OCI-M1 (cell line): ENCODE measurements at regions not wholly inside any gene's neighbourhood (a gene's known extent, or its start where the extent isn't known, plus 50 kb on each side); places are given as distances from the start of the nearest gene placed in this dataset.
"Not testable (repeated sequence)": the region's sequence is repeated elsewhere in the genome, so short reads cannot be mapped to it uniquely, and the experiment has no call there.

Experiments
- DNase-seq: peaks from one replicate; lab custom pipeline; 2025; lab: John Stamatoyannopoulos, UW

DNA sequence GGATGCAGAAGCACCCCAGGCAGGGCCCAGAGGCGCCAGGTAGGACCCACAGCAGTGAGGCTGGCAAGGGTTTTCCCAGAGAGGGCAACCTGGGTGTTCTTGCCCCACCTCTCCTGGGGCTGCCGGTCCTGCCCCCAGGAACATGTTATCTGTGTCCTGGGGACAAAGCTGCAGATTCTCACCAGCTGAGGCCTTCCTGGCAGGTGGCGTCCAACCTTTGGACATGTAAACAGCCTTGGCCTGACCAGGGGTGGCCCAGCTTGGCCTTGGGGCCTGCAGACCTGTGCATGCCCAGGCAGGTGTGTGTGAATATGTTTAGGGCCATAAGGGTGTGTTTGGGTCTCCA, 101.8 kb upstream of the LARP1 start:
- DNase-seq: peak; percentile 53

DNA sequence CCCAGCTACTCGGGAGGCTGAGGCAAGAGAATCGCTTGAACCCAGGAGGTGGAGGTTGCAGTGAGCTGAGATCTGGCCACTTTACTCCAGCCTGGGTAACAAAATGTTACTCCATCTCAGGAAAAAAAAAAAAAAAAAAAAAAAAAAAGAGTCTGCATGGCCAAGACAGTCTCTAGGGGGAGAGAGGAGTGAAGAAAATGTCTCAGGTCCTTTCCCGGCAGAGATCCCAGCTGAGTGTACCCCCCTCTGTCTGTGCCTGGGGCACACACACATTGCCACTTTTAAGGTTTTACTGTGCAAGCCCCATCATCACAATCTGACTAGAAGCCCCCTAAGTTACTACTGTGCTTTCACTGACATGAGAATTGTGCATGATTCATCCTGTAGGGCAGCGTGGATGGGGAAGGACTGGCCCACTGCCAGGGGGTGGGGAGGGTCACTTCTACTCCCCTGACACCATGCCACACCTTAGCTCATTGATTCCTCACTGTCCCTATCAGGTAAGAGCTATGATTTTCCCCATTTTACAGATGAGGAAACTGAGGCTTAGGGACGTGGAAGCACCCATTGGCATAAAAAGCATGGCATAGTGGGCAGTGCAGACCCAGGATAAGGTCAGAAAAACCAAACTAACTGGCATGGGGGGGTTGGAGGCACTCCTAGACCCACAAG, 102.3 kb upstream of the LARP1 start:
- DNase-seq: peak; percentile 64

DNA sequence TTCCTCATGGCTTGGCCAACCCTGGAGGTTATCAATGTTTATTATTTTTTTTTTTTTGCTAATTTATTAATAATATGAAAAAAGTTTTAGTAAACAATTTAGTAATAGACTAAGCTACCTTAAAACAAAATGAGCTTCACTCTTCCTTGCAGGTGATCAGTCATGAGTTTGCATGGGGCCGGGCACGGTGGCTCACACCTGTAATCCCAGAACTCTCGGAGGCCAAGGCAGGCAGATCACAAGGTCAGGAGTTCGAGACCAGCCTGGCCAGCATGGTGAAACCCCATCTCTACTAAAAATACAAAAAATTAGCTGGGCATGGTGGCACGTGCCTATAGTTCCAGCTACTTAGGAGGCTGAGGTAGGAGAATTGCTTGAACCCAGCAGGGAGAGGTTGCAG, 103.4 kb upstream of the LARP1 start:
- not testable (repeated sequence) for DNase-seq

DNA sequence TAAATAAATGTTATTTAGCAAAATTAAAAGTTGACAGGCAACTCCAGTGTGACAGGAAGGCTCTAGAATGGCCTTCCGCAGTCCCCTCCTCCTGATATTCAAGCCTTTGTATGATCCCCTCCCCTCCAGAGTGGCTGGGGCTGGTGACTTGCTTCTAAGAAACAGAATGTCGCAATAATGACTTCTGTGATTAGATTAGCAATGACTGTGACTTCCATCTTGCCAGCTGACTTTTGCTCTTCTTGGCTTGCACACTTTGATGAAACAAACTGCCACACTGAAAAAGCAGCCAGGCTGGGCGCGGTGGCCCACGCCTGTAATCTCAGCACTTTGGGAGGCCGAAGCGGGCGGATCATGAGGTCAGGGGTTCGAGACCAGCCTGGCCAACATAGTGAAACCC, 106.5 kb upstream of the LARP1 start:
- DNase-seq: peak; percentile 96

DNA sequence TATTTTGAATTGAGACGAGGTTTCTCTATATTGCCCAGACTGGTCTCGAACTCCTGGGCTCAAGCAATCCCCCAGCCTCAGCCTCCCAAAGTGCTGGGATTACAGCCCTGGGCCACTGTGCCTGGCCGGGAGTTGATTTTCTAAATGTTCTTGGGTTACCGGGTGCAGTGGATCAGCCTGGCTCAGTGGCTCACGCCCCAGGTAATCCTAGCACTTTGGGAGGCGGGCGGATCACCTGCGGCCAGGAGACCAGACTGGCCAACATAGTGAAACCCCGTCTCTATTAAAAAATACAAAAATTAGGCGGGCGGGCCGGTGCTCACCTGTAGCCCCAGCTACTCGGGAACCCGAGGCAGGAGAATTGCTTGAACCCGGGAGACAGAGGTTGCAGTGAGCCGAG, 106.9 kb upstream of the LARP1 start:
- no peak for DNase-seq

DNA sequence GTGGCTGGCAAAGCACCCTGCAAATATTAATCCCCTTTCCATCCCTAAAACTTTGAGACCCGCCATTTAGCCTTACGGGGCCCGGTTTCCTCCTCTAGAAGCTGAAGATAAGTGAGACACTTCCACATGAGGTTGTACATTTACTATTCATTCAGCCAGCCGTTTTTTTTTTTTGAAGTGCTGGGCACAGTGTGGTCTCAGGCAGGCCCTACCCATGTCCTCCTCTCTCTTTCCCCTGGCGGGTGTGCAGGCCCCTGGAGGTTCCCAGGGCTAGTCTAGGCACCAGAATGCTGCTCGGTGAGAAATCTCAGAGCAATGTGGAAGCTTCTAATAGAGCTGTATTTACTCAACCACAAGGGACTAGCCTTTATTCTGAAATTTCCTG, 107.4 kb upstream of the LARP1 start:
- no peak for DNase-seq

DNA sequence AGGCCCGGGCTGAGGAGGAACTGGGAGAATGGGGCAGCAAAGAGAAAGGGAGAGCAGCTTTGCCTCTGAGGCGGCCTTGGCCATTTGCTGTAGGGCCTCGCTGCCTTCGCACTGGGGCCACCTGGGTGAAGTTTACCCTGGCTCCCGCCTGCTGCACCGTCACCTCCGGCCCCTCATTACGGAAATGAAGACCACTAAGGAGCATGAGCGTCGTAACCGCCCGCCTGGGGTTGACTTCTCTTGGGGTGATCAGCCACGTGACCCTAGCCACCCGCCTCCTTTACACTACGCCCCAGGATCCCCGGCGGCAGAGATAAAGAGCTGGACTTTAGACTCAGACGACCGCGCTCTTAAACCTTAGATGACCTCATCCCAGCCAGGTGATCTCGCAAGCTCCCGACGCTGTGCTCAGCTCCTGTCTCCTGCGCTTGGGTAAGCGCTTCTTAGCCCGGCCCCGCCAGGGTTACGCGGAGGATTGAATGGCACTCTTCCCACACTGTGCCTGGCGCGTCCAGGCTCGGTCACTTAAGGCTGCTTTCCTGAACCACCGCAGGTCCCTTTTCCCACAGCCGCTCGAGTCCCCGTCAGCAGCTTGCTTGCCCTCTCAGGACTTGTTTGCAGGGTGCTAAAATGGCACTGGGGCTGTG, 107.9 kb upstream of the LARP1 start:
- no peak for DNase-seq

DNA sequence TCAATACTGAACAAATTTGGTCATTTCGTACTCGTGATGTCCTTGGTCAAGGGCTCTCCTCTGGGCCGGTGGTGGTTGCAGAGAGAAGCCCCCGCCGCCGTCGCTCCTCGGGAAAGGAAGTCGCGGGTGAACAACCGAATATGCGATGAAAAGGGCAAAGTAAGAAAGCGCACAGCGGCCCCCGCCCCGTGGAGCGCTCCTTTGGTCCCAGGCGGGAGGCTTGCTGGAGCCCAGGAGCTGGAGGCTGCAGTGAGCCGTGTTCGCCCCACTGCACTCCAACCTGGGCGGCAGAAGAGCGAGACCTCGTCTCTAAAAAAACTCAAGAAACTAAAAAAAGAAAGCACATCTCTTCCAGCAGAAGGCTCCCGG, 108.4 kb upstream of the LARP1 start:
- no peak for DNase-seq

DNA sequence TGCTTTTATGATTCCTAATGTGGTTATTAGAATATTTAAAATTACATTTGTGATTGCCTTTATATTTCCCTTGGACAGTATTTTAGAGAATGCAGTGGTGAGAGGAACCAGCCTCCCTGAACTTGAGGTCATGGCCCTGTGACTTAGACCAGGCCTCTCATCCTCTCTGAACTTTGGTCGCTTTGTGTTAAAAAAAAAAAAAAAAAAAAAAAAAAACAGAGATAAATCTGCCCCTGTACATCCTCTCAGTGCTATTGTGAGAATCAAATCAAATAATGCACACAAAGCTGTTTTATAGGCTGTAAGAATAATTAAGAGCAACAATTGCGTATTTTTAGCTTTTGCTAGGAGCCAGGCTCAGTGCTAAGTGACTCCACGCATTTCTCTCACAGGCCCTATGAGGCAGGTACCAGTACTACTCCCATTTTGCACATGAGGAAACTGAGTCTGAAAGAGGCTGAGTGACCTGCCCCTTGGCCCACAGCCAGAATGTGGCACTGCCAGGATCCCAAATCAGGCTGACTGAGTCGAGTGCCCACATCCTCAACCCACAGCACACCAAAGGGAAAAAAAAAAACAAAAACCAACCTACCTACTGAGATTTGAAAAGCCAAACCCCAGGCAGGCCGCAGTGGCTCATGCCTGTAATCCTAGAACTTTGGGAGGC, 110.3 kb upstream of the LARP1 start:
- DNase-seq: no peak

DNA sequence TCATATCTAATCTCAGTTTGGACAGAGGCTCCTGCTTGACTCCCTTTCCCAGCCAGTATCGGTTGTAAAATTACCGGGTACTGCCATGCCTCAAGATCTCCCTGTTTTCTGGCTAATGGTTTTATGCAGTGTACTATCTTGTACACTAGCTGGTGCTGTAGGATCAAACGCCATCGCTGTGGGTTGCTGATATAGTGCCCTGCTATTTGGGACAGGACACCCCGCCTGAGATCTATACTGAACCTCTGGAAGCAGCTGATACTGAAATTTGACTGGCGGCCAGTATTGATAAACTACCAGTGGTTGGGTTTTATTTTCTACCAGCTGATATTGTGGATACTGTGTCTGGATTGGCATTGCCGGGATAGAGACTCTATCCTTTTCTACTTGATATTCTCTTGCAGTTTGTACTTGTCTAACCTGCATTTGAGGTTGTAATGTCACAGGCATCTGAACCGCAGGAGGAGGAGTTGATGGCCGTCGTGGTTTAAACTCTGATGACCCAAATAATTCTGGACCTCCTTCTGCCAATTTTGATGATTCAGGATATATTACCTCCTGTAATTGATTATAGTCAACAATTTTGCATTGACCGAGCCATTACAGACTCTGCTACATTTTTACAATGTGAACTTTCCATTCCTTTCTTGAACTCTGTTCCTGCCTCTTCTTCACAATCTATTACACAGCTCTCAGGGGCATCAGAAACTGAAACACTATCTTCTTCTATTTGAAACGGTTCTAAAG, 112.5 kb upstream of the LARP1 start:
- DNase-seq: peak; percentile 83

DNA sequence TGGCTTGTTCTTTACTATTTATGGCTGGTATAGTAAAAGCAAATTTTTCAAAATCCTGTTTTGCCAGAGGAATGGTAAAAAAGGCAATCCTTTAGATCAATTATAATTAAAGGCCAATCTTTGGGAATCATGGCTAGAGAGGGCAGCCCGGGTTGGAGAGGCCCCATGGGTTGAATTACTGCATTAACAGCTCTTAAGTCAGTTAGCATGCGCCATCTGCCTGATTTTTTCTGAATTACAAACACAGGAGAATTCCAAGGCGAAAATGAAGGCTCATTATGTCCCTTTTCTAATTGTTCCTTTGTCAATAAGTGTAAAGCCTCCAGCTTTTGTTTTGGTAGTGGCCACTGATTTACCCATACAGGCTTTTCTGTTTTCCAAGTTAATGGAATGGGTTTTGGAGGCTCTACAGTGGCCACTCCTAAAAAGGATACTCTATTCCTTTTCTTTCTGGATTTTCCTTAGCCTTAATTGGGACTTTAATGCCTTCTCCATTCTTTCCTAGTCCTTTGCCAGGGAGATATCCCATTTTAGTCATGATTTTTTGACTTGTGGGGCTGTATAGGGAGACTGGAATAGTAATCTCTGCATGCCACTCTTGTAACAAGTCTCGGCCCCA, 114.9 kb upstream of the LARP1 start:
- peak; percentile 66 for DNase-seq

DNA sequence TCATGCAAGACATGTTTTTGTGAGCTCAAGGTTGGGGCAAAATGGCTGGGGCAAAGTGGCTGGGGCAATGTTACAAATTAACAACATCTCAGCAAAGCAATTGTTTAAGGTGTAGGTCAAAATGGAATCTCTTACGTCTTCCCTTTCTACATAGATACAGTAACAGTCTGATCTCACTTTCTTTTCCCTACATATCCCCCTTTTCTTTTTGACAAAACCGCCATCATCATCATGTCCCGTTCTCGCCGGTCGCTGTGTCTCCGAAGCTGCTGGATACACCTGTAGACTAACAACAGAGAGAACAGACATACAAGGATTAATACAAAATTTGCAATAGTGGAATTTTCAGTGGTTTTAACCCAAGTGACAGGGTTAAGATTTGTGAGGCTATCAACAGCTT, 118.4 kb upstream of the LARP1 start:
- not testable (repeated sequence) for DNase-seq

DNA sequence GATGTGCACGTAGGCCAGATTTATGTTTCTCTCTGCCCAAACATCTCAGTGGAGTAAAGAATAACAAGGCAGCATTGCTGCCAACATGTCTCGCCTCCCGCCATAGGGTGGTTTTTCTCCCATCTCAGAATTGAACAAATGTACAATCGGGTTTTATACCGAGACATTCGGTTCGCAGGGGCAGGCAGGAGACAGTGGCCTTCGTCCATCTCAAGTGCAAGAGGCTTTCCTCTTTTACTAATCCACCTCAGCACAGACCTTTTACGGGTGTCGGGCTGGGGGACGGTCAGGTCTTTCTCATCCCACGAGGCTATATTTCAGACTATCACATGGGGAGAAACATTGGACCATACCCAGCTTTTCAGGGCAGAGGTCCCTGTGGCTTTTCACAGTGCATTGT, 118.9 kb upstream of the LARP1 start:
- DNase-seq: not testable (repeated sequence)

DNA sequence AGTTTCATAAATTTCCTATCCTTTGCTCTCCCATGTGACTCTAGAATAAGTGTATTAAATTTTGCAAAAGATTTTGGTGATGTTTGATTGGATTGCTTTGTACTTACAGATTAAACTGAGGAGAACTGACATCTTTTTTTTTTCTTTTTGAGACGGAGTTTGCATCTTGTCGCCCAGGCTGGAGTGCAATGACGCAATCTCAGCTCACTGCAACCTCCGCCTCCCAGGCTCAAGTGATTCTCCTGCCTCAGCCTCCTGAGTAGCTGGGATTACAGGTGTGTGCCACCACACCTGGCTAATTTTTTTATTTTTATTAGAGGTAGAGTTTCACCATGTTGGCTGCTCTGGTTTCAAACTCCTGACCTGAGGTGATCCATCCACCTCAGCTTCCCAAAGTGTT, 121.4 kb upstream of the LARP1 start:
- DNase-seq: not testable (repeated sequence)

DNA sequence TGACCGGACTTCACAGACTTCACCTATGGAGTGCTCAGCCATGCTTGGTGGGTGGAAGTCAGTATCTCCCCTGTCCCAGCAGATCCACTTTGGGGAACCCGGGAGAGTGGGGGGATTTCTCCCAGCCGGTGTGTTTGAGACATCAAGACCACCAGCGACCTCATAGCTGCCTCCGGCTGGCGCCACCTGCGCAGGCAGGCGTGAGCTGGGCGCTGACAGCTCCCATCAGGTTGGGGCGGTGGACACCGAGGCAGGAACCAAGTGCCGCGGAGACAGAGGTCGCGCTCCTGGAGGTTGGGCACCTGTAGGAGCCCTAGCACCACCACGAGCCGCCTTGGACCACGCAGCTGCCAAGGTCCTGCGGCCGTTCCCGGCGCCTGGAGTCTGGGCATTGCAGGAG, 124.0 kb upstream of the LARP1 start:
- no peak for DNase-seq

DNA sequence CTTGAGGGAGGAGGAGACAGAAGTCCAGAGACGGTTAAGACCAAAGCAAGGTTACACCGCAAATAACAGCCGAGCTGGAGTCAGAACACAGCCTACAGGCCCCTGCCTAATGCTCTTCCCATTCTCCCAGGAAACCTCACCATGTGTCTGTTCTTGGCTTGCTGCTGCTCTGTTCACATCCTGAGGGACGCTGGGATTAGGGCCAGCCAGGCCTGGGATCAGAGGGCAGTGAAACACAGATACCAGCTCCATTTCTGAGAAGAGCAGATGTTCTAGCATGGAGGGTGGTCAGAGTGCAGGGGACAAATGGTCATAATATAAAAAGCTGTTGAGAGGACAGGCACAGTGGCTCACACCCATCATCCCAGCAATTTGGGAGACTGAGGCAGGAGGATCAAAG, 124.8 kb upstream of the LARP1 start:
- no peak for DNase-seq

DNA sequence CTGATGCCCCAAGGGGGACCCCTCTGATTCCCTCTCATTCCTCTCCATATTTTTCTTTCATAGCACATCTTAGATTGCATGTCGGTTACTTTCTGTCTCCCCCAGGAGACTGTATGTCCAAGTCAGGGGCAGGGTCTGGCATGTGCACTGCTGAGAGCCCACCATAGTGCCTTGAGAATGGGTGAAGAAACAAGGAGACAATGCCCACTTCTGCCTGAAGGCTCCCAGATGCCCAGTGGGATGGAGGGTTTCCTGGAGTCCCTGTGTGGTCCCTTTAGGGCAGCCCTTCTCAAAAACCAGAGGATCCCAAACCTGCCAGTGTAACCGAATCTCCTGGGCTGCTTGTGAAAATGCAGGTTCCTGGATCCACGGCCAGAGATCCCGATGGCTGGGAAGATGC, 126.5 kb upstream of the LARP1 start:
- no peak for DNase-seq

DNA sequence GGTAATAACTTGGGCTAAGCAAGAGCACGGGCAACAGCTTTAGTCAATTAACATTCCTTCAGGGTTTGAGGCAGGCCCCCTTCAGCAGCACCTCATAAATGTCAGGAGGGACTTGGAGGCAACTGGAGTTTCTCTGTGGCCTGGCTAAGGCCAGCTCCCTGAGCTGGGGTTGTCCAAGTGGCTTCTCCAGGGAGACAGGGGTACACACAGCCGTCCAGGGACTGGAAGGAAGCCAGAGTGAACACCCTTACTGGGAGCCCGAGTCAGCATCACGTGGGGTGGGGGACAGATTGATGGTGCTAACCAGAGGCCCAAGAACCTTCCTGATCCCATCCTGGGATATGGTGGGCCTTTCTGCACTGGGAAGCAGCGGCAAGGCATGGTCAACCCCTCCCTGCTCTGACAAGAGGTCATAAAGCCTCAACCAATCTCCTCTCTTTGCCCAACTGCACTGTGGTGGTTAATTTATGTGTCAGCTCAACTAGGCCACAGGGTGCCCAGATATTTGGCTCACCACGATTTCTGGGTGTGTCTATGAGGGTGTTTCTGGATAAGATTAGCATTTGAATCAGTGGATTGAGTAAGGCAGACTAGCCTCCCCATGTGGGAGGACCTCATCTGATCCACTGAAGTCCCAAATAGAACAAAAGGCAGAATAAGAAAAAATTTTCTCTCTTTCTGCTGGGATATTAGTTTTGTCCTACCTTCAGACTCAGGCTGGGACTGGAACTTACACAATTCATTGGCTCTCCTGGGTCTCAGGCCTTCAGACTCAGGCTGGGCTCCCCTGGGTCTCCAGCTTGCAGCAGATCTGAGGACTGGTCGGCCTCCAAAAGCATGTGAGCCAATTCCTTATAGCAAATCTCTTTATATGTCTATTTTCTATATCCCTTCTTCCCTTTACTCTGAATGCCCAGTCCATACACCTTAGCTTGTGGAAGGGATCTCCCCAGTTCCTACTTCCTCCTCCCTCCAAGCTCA, 127.2 kb upstream of the LARP1 start:
- no peak for DNase-seq

DNA sequence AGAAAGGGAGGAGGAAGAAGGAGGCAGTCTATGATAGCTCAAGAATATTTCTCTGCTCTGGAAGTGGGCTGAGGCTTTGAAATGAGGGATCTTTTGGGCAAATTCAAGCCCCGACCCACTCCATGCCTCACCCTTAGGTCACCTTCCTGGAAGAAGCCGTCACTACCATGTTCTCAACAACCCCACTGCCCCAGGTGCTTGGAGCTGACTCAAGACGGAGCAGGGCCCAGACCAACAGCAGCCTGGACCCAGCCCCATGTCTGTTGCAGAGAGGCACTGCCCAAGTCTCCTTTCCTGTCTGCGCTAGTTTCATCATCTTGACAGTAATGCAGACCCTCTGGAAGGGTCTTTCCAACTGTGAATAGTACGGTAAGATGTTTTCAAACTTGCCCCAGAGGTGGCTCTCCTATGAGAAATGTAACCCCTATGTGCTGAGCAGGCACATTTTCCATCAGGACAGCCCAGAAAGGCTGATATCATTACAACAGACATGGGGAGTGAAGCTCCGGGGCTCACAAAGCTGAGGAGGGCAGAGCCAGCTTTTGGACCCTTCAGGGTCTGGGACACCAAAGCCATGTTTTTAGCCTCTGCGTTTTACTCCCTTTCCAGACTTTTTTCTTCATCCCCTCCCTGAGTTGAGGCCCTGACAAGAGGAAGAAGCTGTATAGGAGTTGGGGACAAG, 128.2 kb upstream of the LARP1 start:
- no peak for DNase-seq

DNA sequence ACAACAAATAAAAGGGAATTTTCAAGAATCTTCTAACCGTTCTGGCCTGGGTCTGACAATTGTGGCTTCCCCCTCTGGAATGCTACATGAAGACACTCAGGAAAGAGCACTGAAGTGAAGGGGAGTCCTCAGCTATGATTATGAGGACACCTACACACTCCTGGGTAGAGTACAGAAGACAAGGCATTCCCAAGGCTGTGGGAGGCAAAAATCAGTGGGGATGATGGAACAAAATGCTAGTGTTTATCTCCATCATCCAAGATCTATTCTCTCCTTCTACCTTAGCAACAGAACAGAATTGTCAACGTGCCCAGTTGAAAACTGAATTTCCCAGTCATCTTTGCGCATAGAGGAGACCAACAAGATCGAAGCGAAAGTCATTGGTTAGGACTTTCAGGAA, 130.1 kb upstream of the LARP1 start:
- no peak for DNase-seq

DNA sequence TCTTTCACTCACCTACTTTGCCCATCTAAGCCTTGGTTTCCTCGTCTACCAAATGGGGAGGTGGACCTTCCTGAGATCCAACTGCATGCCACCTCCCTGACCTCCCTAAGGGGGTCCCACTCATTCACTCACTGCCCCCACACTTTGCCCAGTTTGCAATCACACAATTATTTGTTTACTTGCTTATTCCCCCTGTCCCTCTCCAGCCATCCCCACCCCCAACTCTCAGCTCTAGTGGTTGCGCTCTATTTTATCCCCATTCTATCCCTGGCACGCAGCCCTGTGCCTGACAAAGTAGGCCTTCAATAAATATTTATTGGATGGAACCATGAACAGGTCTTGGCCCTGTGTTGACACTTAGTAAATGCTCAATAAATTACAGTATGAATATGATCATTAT, 130.8 kb upstream of the LARP1 start:
- no peak for DNase-seq
